Upper lobe of right lung (tissue), 1 donor: ENCODE measurements at regions not wholly inside any gene's neighbourhood (a gene's known extent, or its start where the extent isn't known, plus 50 kb on each side); places are given as distances from the start of the nearest gene placed in this dataset.
A peak's percentile ranks its signal among the peaks of the same experiment; 100 is the strongest.

Experiments used
- ATAC-seq: fragments of 200-7000 bp; cut with Tn5 transposase; one replicate; pipeline ENCODE4 v1.9.1; 2020; ENCODE audit warnings: mild to moderate bottlenecking, moderate library complexity
- DNase-seq: peaks from one replicate; pipeline ENCODE4 v3.0.0-alpha.2; 2020
- H3K27ac ChIP-seq: fragments of 200-600 bp; one replicate; pipeline ENCODE4 v1.8.0; 2022
- H3K27me3 ChIP-seq: fragments of 200-600 bp; one replicate; pipeline ENCODE4 v1.8.0; 2022; ENCODE audit warnings: mild to moderate bottlenecking
- H3K36me3 ChIP-seq: fragments of 200-600 bp; one replicate; pipeline ENCODE4 v1.8.0; 2022
- H3K4me1 ChIP-seq: fragments of 200-600 bp; one replicate; pipeline ENCODE4 v1.8.0; 2022
- H3K4me3 ChIP-seq: fragments of 200-600 bp; one replicate; pipeline ENCODE4 v1.8.0; 2022; ENCODE audit warnings: mild to moderate bottlenecking
- H3K9me3 ChIP-seq: fragments of 200-600 bp; one replicate; pipeline ENCODE4 v1.8.0; 2022
- CTCF ChIP-seq: fragments of 200-600 bp; IDR thresholded peaks from one replicate; pipeline ENCODE4 v1.8.0; 2022; ENCODE audit warnings: antibody characterized with exemption
- intact Hi-C: fragments of 100-400 bp; cut with DNase I; formaldehyde crosslinking; loops from one replicate; pipeline ENCODE4 v1.11.0; 2022
- donor health status: DM: no; HTN: yes; CAD: no; lungs with severe emphysema.

GRCh38 chr6:145372671-145373151 is 362.6 kb downstream of the EPM2A start:
- H3K9me3 ChIP-seq = no peaks in the 10 kb centered on the region
- intact Hi-C loops = no loop called here
- no peaks in the 10 kb centered on the region for H3K4me1 ChIP-seq
- H3K27me3 ChIP-seq = no peaks in the 10 kb centered on the region
- no peak for TF ChIP-seq CTCF
- no peak overlapping the region for H3K27ac ChIP-seq
- peak; percentile 42 for ATAC-seq
- DNase-seq = no peak
- no peaks in the 10 kb centered on the region for H3K36me3 ChIP-seq
- H3K4me3 ChIP-seq = no peak overlapping the region

GRCh38 chr6:145373826-145374225 is 361.5 kb downstream of the EPM2A start:
- ATAC-seq = no peak
- TF ChIP-seq CTCF = no peak
- H3K4me1 ChIP-seq = no peaks in the 10 kb centered on the region
- H3K27me3 ChIP-seq = no peaks in the 10 kb centered on the region
- no peaks in the 10 kb centered on the region for H3K9me3 ChIP-seq
- no peak for DNase-seq
- no peak overlapping the region for H3K4me3 ChIP-seq
- H3K27ac ChIP-seq = no peak overlapping the region
- intact Hi-C loops = no loop called here
- H3K36me3 ChIP-seq = no peaks in the 10 kb centered on the region

- Histone ChIP-seq H3K4me3 (no peak overlapping the region), H3K36me3 (no peaks in the 10 kb centered on the region), H3K27ac (no peak overlapping the region), H3K9me3 (no peaks in the 10 kb centered on the region), H3K27me3 (no peaks in the 10 kb centered on the region), H3K4me1 (no peaks in the 10 kb centered on the region)
- TF ChIP-seq CTCF = no peak
- ATAC-seq (no peak), DNase-seq (no peak)
- intact Hi-C loops = no loop called here
Measured at GRCh38 chr6:145374570-145374969, 360.8 kb downstream of the EPM2A start.

- DNase-seq (no peak), ATAC-seq (no peak)
- H3K4me1 ChIP-seq = no peaks in the 10 kb centered on the region
- no peaks in the 10 kb centered on the region for H3K9me3 ChIP-seq
- H3K27ac ChIP-seq = no peak overlapping the region
- TF ChIP-seq CTCF = no peak
- no peak overlapping the region for H3K4me3 ChIP-seq
- no peaks in the 10 kb centered on the region for H3K36me3 ChIP-seq
- intact Hi-C loops = no loop called here
- no peaks in the 10 kb centered on the region for H3K27me3 ChIP-seq
Measured at GRCh38 chr6:145375502-145375901, 359.8 kb downstream of the EPM2A start.

- Histone ChIP-seq H3K4me3 (no peak overlapping the region), H3K27ac (no peak overlapping the region), H3K4me1 (no peaks in the 10 kb centered on the region), H3K27me3 (no peaks in the 10 kb centered on the region), H3K9me3 (no peaks in the 10 kb centered on the region), H3K36me3 (no peaks in the 10 kb centered on the region)
- no peak for TF ChIP-seq CTCF
- DNase-seq = no peak
- no peak for ATAC-seq
- intact Hi-C loops = no loop called here
Measured at GRCh38 chr6:145380186-145380585, 355.1 kb downstream of the EPM2A start.

- Histone ChIP-seq H3K27me3 (no peaks in the 10 kb centered on the region), H3K9me3 (no peaks in the 10 kb centered on the region), H3K36me3 (no peaks in the 10 kb centered on the region), H3K4me1 (no peaks in the 10 kb centered on the region), H3K4me3 (no peak overlapping the region), H3K27ac (no peak overlapping the region)
- intact Hi-C loops = no loop called here
- no peak for ATAC-seq
- TF ChIP-seq CTCF = no peak
- no peak for DNase-seq
Measured at GRCh38 chr6:145381941-145382340, 353.4 kb downstream of the EPM2A start.
